ENCODE measurements at regions not wholly inside any gene's neighbourhood (a gene's known extent, or its start where the extent isn't known, plus 50 kb on each side); places are given as distances from the start of the nearest gene placed in this dataset.
"Not testable (repeated sequence)": the region's sequence is repeated elsewhere in the genome, so short reads cannot be mapped to it uniquely, and the experiment has no call there.

DNA sequence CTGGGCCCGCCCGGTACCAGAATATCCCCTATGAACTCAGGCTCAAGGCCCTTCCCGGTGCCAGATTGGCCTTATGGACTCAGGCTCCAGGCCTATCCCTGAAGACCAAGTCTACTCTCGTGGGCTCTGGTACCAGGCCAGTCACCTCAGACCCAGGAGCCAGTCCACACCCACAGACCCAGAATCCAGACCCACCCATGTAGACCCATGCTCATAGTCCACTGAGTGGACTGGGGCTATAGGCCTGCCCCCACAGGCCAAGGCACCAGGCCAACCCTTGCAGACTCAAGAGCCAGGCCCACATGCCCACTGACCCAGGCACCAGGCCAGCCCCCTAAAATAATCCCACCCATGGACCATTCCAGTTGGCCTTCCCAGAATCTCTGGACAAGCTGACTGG, 296.1 kb downstream of the CNTNAP3B start:
- TF ChIP-seq, protein P1, sequence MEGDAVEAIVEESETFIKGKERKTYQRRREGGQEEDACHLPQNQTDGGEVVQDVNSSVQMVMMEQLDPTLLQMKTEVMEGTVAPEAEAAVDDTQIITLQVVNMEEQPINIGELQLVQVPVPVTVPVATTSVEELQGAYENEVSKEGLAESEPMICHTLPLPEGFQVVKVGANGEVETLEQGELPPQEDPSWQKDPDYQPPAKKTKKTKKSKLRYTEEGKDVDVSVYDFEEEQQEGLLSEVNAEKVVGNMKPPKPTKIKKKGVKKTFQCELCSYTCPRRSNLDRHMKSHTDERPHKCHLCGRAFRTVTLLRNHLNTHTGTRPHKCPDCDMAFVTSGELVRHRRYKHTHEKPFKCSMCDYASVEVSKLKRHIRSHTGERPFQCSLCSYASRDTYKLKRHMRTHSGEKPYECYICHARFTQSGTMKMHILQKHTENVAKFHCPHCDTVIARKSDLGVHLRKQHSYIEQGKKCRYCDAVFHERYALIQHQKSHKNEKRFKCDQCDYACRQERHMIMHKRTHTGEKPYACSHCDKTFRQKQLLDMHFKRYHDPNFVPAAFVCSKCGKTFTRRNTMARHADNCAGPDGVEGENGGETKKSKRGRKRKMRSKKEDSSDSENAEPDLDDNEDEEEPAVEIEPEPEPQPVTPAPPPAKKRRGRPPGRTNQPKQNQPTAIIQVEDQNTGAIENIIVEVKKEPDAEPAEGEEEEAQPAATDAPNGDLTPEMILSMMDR (conservative IDR thresholded peaks at IDR 0.05; ENCODE audit: low read depth, low read length) = not testable (repeated sequence)
- not testable (repeated sequence) for TF ChIP-seq POLR2A (IDR thresholded peaks at IDR 0.05; ENCODE audit: low read depth, low read length); RFX5 (IDR thresholded peaks at IDR 0.05; ENCODE audit: low read depth, low read length); MXI1 (IDR thresholded peaks at IDR 0.05; ENCODE audit: borderline replicate concordance, low read depth, low read length); MAZ (IDR thresholded peaks at IDR 0.05; ENCODE audit: borderline replicate concordance, low read depth, low read length); NFE2L2 (IDR thresholded peaks at IDR 0.05; ENCODE audit: low read depth, low read length); CEBPB (IDR thresholded peaks at IDR 0.05; ENCODE audit: low read depth, low read length); MAFK (IDR thresholded peaks at IDR 0.05; ENCODE audit: low read depth, low read length); BHLHE40 (IDR thresholded peaks at IDR 0.05; ENCODE audit: low read depth, low read length); RAD21 (IDR thresholded peaks at IDR 0.05; ENCODE audit: low read length); FOS (IDR thresholded peaks at IDR 0.05; ENCODE audit: low read depth, low read length); CHD1 (IDR thresholded peaks at IDR 0.05; ENCODE audit: low read depth, low read length)
- TF ChIP-seq, protein P2, sequence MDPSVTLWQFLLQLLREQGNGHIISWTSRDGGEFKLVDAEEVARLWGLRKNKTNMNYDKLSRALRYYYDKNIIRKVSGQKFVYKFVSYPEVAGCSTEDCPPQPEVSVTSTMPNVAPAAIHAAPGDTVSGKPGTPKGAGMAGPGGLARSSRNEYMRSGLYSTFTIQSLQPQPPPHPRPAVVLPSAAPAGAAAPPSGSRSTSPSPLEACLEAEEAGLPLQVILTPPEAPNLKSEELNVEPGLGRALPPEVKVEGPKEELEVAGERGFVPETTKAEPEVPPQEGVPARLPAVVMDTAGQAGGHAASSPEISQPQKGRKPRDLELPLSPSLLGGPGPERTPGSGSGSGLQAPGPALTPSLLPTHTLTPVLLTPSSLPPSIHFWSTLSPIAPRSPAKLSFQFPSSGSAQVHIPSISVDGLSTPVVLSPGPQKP (IDR thresholded peaks at IDR 0.05; ENCODE audit: borderline replicate concordance, low read depth, low read length) = not testable (repeated sequence)
- TF ChIP-seq, protein P3, sequence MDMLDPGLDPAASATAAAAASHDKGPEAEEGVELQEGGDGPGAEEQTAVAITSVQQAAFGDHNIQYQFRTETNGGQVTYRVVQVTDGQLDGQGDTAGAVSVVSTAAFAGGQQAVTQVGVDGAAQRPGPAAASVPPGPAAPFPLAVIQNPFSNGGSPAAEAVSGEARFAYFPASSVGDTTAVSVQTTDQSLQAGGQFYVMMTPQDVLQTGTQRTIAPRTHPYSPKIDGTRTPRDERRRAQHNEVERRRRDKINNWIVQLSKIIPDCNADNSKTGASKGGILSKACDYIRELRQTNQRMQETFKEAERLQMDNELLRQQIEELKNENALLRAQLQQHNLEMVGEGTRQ (IDR thresholded peaks at IDR 0.05; ENCODE audit: low read depth, low read length) = not testable (repeated sequence)
